Fibroblast of mammary gland (primary cell): ENCODE measurements at regions not wholly inside any gene's neighbourhood (a gene's known extent, or its start where the extent isn't known, plus 50 kb on each side); places are given as distances from the start of the nearest gene placed in this dataset.

Experiments used
- DNase-seq: peaks from one replicate; pipeline ENCODE4 v3.0.0-alpha.2; 2010; ENCODE audit warnings: low read depth
- H3K4me3 ChIP-seq: 2 replicates; pipeline ENCODE4 v1.5.1; 2011; ENCODE audit warnings: low read depth, mild to moderate bottlenecking, low read length, moderate library complexity; ENCODE audit not compliant: control insufficient read depth
- CTCF ChIP-seq: conservative IDR thresholded peaks from 2 replicates; pipeline ENCODE4 v1.5.1; 2011; ENCODE audit warnings: low read depth, low read length, inconsistent platforms; ENCODE audit not compliant: control insufficient read depth, insufficient read depth

- no peak overlapping the region for H3K4me3 ChIP-seq
- no peak for TF ChIP-seq CTCF
- no peak for DNase-seq
These were observed 257.7 kb upstream of the IRX1 start for GRCh38 chr5:3337812-3338541.

- TF ChIP-seq CTCF: no peak
- no peak for DNase-seq
- no peak overlapping the region for H3K4me3 ChIP-seq
These were observed 259.0 kb upstream of the IRX1 start for GRCh38 chr5:3336666-3337065.

GRCh38 chr5:3335301-3335700 lies 260.3 kb upstream of the IRX1 start:
- no peak for DNase-seq
- H3K4me3 ChIP-seq: no peak overlapping the region
- TF ChIP-seq CTCF: no peak

GRCh38 chr5:3333836-3334235 lies 261.8 kb upstream of the IRX1 start:
- DNase-seq: no peak
- TF ChIP-seq CTCF: no peak

GRCh38 chr5:3333105-3333504 lies 262.5 kb upstream of the IRX1 start:
- no peak overlapping the region for H3K4me3 ChIP-seq
- DNase-seq: no peak
- no peak for TF ChIP-seq CTCF

More at GRCh38 chr5:3333836-3334235, 261.8 kb upstream of the IRX1 start:
- H3K4me3 ChIP-seq: no peak overlapping the region

- no peak for TF ChIP-seq CTCF
- H3K4me3 ChIP-seq: no peak overlapping the region
- DNase-seq: no peak
These were observed 263.8 kb upstream of the IRX1 start for GRCh38 chr5:3331819-3332218.
